Neuronal stem cell (in vitro differentiated cells): ENCODE measurements at regions not wholly inside any gene's neighbourhood (a gene's known extent, or its start where the extent isn't known, plus 50 kb on each side); places are given as distances from the start of the nearest gene placed in this dataset.

Experiments
- DNase-seq: peaks from one replicate; pipeline ENCODE4 v3.0.0-alpha.2; 2013; ENCODE audit warnings: low spot score
- H2AFZ ChIP-seq: one replicate; pipeline ENCODE4 v1.6.1; 2013; ENCODE audit warnings: mild to moderate bottlenecking, low read length, inconsistent platforms
- H2AK5ac ChIP-seq: 2 replicates; pipeline ENCODE4 v1.6.1; 2013; ENCODE audit warnings: low read depth, mild to moderate bottlenecking, inconsistent platforms, low read length, moderate library complexity, mixed read lengths
- H2BK120ac ChIP-seq: 2 replicates; pipeline ENCODE4 v1.6.1; 2013; ENCODE audit warnings: low read depth, mild to moderate bottlenecking, inconsistent platforms, low read length, moderate library complexity, mixed read lengths
- H2BK12ac ChIP-seq: one replicate; pipeline ENCODE4 v1.6.1; 2013; ENCODE audit warnings: low read length, inconsistent platforms
- H2BK15ac ChIP-seq: 2 replicates; pipeline ENCODE4 v1.6.1; 2013; ENCODE audit warnings: mild to moderate bottlenecking, low read length, inconsistent platforms, mixed read lengths
- H2BK5ac ChIP-seq: one replicate; pipeline ENCODE4 v1.6.1; 2013; ENCODE audit warnings: inconsistent platforms, mild to moderate bottlenecking, low read length, moderate library complexity
- H3K14ac ChIP-seq: one replicate; pipeline ENCODE4 v1.6.1; 2013; ENCODE audit warnings: low read length, inconsistent platforms
- H3K18ac ChIP-seq: 2 replicates; pipeline ENCODE4 v1.6.1; 2013; ENCODE audit warnings: low read length, inconsistent platforms
- H3K23ac ChIP-seq: 2 replicates; pipeline ENCODE4 v1.6.1; 2013; ENCODE audit warnings: low read depth, mild to moderate bottlenecking, mixed read lengths, low read length, inconsistent platforms; ENCODE audit not compliant: poor library complexity
- H3K27ac ChIP-seq: replicated peaks from 3 replicates; pipeline ENCODE4 v1.5.1; 2013; ENCODE audit warnings: low read length, inconsistent platforms
- H3K27me3 ChIP-seq, 3 experiments: 2 replicates each; pipeline ENCODE4 v1.6.1; 2013; ENCODE audit warnings: low read length in 3 of 3, mild to moderate bottlenecking in 2 of 3, inconsistent platforms in 1 of 3, low read depth in 1 of 3, mixed read lengths in 1 of 3, moderate library complexity in 1 of 3; ENCODE audit not compliant: control insufficient read depth in 3 of 3, insufficient read depth in 3 of 3
- H3K36me3 ChIP-seq, 2 donors: replicated peaks in 1 of 2; 2 replicates each; pipeline ENCODE4 v1.6.1; 2013; ENCODE audit warnings: low read length in 2 of 2; ENCODE audit not compliant: control insufficient read depth in 2 of 2, insufficient read depth in 2 of 2
- H3K4ac ChIP-seq: 2 replicates; pipeline ENCODE4 v1.6.1; 2013; ENCODE audit warnings: inconsistent platforms, mild to moderate bottlenecking, low read length, moderate library complexity
- H3K4me1 ChIP-seq, 2 donors: 1 replicate in 1 of 2; 2 replicates in 1 of 2; pipeline ENCODE4 v1.6.1; 2013; ENCODE audit warnings: low read length in 2 of 2, low read depth in 1 of 2; ENCODE audit not compliant: control insufficient read depth in 2 of 2, insufficient read depth in 1 of 2
- H3K4me2 ChIP-seq: one replicate; pipeline ENCODE4 v1.6.1; 2013; ENCODE audit warnings: mild to moderate bottlenecking, low read length, inconsistent platforms; ENCODE audit not compliant: insufficient read depth, poor library complexity, severe bottlenecking
- H3K4me3 ChIP-seq, 2 donors: 2 replicates each; pipeline ENCODE4 v1.5.1; 2013; ENCODE audit warnings: low read length in 2 of 2, mild to moderate bottlenecking in 2 of 2, inconsistent platforms in 1 of 2, moderate library complexity in 1 of 2
- H3K79me1 ChIP-seq: one replicate; pipeline ENCODE4 v1.6.1; 2013; ENCODE audit warnings: low read depth, mild to moderate bottlenecking, inconsistent platforms, low read length, moderate library complexity
- H3K9ac ChIP-seq: one replicate; pipeline ENCODE4 v1.6.1; 2013; ENCODE audit warnings: mild to moderate bottlenecking, low read depth, low read length, inconsistent platforms; ENCODE audit not compliant: poor library complexity
- H3K9me3 ChIP-seq, 2 donors: replicated peaks in 1 of 2; 2 replicates each; pipeline versions ENCODE3 to v1.6.1; 2013; ENCODE audit warnings: low read length in 2 of 2, mild to moderate bottlenecking in 2 of 2, inconsistent platforms in 1 of 2, low read depth in 1 of 2, mixed read lengths in 1 of 2, moderate library complexity in 1 of 2; ENCODE audit not compliant: control insufficient read depth in 2 of 2, insufficient read depth in 1 of 2
- H4K8ac ChIP-seq: one replicate; pipeline ENCODE4 v1.6.1; 2013; ENCODE audit warnings: low read depth, mild to moderate bottlenecking, inconsistent platforms, low read length, moderate library complexity
- H4K91ac ChIP-seq: one replicate; pipeline ENCODE4 v1.6.1; 2013; ENCODE audit warnings: low read length, low read depth, mild to moderate bottlenecking, inconsistent platforms; ENCODE audit not compliant: poor library complexity
- WGBS, 2 donors: extraction: QIAGEN DNeasy Blood & Tissue Kit; methylation state at CpG; one replicate each; pipeline ENCODE4 v1.1.7; 2013; ENCODE audit warnings: missing lambda C conversion rate in 2 of 2, mixed read lengths in 1 of 2; ENCODE audit not compliant: insufficient read length in 2 of 2, insufficient replicate concordance in 1 of 2; ENCODE audit errors: extremely low coverage in 2 of 2; 5-methylcytosine and 5-hydroxymethylcytosine counted together

DNA sequence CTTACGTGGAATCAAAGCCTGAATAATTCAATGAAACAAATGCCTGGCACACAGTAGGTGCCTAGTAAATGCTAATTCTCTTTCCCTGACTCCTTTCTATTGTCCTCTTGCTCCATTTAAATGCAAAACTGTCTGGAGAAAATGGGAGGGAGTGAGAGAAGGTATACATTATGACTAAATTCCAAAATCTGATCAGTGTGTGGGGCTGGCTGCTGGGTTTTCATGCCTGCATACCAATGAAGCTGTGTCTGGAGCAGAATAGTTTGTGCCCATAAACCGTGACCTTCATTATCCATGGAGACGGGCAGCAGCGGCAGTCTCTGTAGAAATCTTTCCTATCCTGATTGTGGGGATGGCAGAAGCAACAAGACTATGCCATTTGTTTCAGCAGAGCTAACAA lies 223.4 kb upstream of the ZBED5 start:
- Histone ChIP-seq H2AK5ac (no peak overlapping the region), H2BK5ac (no peak overlapping the region), H3K4me3 (no peak overlapping the region), H4K8ac (no peak overlapping the region), H3K27ac (no peak overlapping the region), H3K23ac (no peak overlapping the region), H4K91ac (no peak overlapping the region), H3K4me2 (no peak overlapping the region), H3K27me3 (no peaks in the 10 kb centered on the region), H3K36me3 (no peaks in the 10 kb centered on the region), H3K79me1 (no peaks in the 10 kb centered on the region), H3K4me1 (peaks cover 4 to 9% of the 10 kb centered on the region in 2 donors), H2BK120ac (no peak overlapping the region), H3K4ac (no peak overlapping the region), H3K9me3 (no peaks in the 10 kb centered on the region), H3K14ac (no peak overlapping the region), H2BK12ac (no peak overlapping the region), H3K18ac (no peak overlapping the region), H2AFZ (no peak overlapping the region), H2BK15ac (no peak overlapping the region), H3K9ac (no peak overlapping the region)
- WGBS, 2 donors: no CpG with 5 or more reads among the region's 4 CpGs
- DNase-seq: no peak

DNA sequence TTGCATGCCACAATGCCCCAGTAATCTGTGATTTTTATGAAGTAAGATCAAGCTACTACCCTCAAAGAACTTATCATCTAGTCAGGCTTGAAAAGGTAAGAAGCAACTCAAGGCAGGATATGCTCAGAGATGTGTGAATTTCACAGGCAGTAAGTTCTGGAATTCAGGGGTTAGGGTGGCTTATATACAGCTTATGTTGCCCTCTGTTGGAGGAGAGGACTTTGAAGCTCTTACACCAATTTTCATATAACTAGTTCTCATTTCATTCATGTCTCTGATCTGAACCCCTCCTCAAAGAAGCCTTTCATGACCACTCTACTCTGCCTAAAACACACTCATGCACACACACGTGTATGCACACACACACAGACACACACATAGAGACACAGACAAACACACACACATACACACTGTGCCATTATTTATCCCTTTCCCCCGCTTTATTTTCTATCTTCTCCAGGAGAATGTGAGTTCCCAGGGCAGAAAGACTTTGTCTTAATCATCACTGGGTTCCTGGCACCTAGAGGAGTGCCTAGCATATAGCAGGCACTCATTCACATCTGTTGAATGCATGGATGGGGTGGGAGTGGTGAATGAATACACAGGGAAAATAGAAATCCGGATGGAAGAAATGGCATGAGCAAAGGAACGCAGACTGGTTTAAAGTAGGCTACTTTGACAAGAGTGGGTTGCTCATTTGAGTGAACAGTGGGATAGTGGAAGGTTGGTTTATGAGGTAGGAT lies 220.7 kb upstream of the ZBED5 start:
- H4K91ac ChIP-seq: no peak overlapping the region
- H3K4me3 ChIP-seq: no peak overlapping the region
- H3K4ac ChIP-seq: no peak overlapping the region
- no peak for DNase-seq
- no peak overlapping the region for H2BK120ac ChIP-seq
- no peak overlapping the region for H3K4me2 ChIP-seq
- H3K27me3 ChIP-seq: no peaks in the 10 kb centered on the region
- no peaks in the 10 kb centered on the region for H3K79me1 ChIP-seq
- H3K14ac ChIP-seq: no peak overlapping the region
- no peak overlapping the region for H2AK5ac ChIP-seq
- H2BK12ac ChIP-seq: no peak overlapping the region
- WGBS, 2 donors: no CpG with 5 or more reads among the region's 4 CpGs
- H4K8ac ChIP-seq: no peak overlapping the region
- no peak overlapping the region for H2AFZ ChIP-seq
- no peak overlapping the region for H3K18ac ChIP-seq
- no peak overlapping the region for H2BK15ac ChIP-seq
- H3K23ac ChIP-seq: no peak overlapping the region
- H3K36me3 ChIP-seq: no peaks in the 10 kb centered on the region
- peaks cover 4 to 9% of the 10 kb centered on the region in 2 donors for H3K4me1 ChIP-seq
- H3K9ac ChIP-seq: no peak overlapping the region
- H2BK5ac ChIP-seq: no peak overlapping the region
- no peaks in the 10 kb centered on the region for H3K9me3 ChIP-seq
- no peak overlapping the region for H3K27ac ChIP-seq

DNA sequence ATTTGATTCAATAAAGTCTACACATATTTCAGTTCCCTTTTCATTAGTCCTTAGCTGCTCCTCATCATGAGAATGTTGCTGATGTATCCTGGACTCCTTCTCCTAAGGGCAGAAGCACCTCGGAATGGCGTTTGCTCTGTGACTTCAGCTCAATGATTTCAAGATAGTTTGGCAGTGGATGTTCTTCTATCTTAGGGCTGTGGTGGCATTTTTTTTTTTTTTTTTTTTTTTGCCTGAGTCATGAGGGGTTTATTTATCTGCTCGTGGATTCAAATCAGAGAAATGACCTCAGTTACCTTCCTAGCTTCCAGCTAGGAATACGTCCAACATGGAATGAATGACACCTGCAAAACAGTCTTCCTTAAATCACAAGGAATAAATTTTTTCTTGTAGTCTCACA lies 220.0 kb upstream of the ZBED5 start:
- no peak overlapping the region for H3K23ac ChIP-seq
- H2AK5ac ChIP-seq: no peak overlapping the region
- H3K36me3 ChIP-seq: no peaks in the 10 kb centered on the region
- no peak overlapping the region for H2BK5ac ChIP-seq
- H3K27me3 ChIP-seq: no peaks in the 10 kb centered on the region
- no peak overlapping the region for H4K91ac ChIP-seq
- H2BK12ac ChIP-seq: no peak overlapping the region
- no peak overlapping the region for H2AFZ ChIP-seq
- H4K8ac ChIP-seq: no peak overlapping the region
- no peaks in the 10 kb centered on the region for H3K79me1 ChIP-seq
- no peak overlapping the region for H3K18ac ChIP-seq
- H3K9ac ChIP-seq: no peak overlapping the region
- H3K9me3 ChIP-seq: no peaks in the 10 kb centered on the region
- H3K4me2 ChIP-seq: no peak overlapping the region
- peaks cover 4 to 9% of the 10 kb centered on the region in 2 donors for H3K4me1 ChIP-seq
- H3K27ac ChIP-seq: no peak overlapping the region
- no peak overlapping the region for H2BK120ac ChIP-seq
- no peak overlapping the region for H3K4me3 ChIP-seq
- no peak overlapping the region for H3K14ac ChIP-seq
- H2BK15ac ChIP-seq: no peak overlapping the region
- DNase-seq: no peak
- no peak overlapping the region for H3K4ac ChIP-seq
- no CpG with 5 or more reads among the region's 4 CpGs for WGBS, 2 donors

DNA sequence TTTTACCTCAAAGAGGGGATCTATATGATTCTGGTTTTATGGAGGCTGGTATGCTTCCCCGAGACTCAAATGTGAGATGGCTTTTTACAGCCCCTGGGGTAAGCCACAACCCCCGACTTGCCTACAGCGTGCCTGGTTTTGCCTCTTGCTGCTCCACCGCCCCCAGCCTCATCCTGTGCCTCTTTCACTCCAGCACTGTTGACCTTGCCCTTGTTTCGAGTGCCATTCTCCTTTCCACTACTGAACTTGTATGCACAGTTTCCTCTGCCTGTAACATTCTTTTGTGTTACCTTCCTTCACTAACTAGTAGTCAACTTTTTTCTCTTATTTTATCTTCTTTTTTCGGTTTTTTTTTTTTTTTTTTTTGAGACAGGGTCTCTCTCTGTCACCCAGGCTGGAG lies 219.0 kb upstream of the ZBED5 start:
- Histone ChIP-seq H2BK15ac (no peak overlapping the region), H3K9me3 (no peaks in the 10 kb centered on the region), H2AFZ (no peak overlapping the region), H3K79me1 (no peaks in the 10 kb centered on the region), H2BK12ac (no peak overlapping the region), H2BK120ac (no peak overlapping the region), H3K9ac (no peak overlapping the region), H3K23ac (no peak overlapping the region), H3K4me1 (peaks cover 4 to 9% of the 10 kb centered on the region in 2 donors), H3K36me3 (no peaks in the 10 kb centered on the region), H2BK5ac (no peak overlapping the region), H3K4me3 (no peak overlapping the region), H3K4me2 (no peak overlapping the region), H3K14ac (no peak overlapping the region), H3K18ac (no peak overlapping the region), H3K4ac (no peak overlapping the region), H2AK5ac (no peak overlapping the region), H4K91ac (no peak overlapping the region), H3K27ac (no peak overlapping the region), H3K27me3 (no peaks in the 10 kb centered on the region), H4K8ac (no peak overlapping the region)
- no peak for DNase-seq
- no CpG with 5 or more reads among the region's 6 CpGs for WGBS, 2 donors
